ENCODE measurements at regions not wholly inside any gene's neighbourhood (a gene's known extent, or its start where the extent isn't known, plus 50 kb on each side); places are given as distances from the start of the nearest gene placed in this dataset.
"Not testable (repeated sequence)": the region's sequence is repeated elsewhere in the genome, so short reads cannot be mapped to it uniquely, and the experiment has no call there.

GRCh38 chr17:27365329-27365945 is 71.5 kb downstream of the WSB1 start:
- DNase-seq, result not testable (repeated sequence)

- no peak for DNase-seq
These were observed 72.5 kb downstream of the WSB1 start for GRCh38 chr17:27366437-27366836.

- no peak for DNase-seq
These were observed 73.4 kb downstream of the WSB1 start for GRCh38 chr17:27367121-27367981.

GRCh38 chr17:27368151-27368795 is 74.4 kb downstream of the WSB1 start:
- no peak for DNase-seq

- no peak for DNase-seq
These were observed 75.1 kb downstream of the WSB1 start for GRCh38 chr17:27368980-27369379.

GRCh38 chr17:27370776-27371175 is 76.9 kb downstream of the WSB1 start:
- no peak for DNase-seq

GRCh38 chr17:27373695-27374094 is 79.8 kb downstream of the WSB1 start:
- DNase-seq, result not testable (repeated sequence)

GRCh38 chr17:27376637-27377547 is 79.4 kb upstream of the KSR1 start:
- DNase-seq, result no peak

- DNase-seq, result no peak
These were observed 77.6 kb upstream of the KSR1 start for GRCh38 chr17:27378482-27379175.

- DNase-seq, result no peak
These were observed 76.2 kb upstream of the KSR1 start for GRCh38 chr17:27379888-27380533.

GRCh38 chr17:27380551-27380950 is 75.7 kb upstream of the KSR1 start:
- no peak for DNase-seq

- peak; percentile 85 for DNase-seq
These were observed 75.2 kb upstream of the KSR1 start for GRCh38 chr17:27381007-27381501.

- DNase-seq, result no peak
These were observed 74.2 kb upstream of the KSR1 start for GRCh38 chr17:27382025-27382424.

- no peak for DNase-seq
These were observed 72.0 kb upstream of the KSR1 start for GRCh38 chr17:27384261-27384701.

GRCh38 chr17:27384726-27385125 is 71.5 kb upstream of the KSR1 start:
- no peak for DNase-seq

GRCh38 chr17:27385626-27386025 is 70.6 kb upstream of the KSR1 start:
- DNase-seq, result no peak

- DNase-seq, result no peak
These were observed 69.8 kb upstream of the KSR1 start for GRCh38 chr17:27386206-27387075.

GRCh38 chr17:27389542-27390140 is 66.6 kb upstream of the KSR1 start:
- no peak for DNase-seq

- DNase-seq, result no peak
These were observed 65.7 kb upstream of the KSR1 start for GRCh38 chr17:27390540-27390939.

- no peak for DNase-seq
These were observed 64.8 kb upstream of the KSR1 start for GRCh38 chr17:27391427-27391826.
